GM23248 (cell line): ENCODE measurements at regions not wholly inside any gene's neighbourhood (a gene's known extent, or its start where the extent isn't known, plus 50 kb on each side); places are given as distances from the start of the nearest gene placed in this dataset.

Experiments
- DNase-seq: peaks from one replicate; pipeline ENCODE4 v3.0.0-alpha.2; 2015
- H2AFZ ChIP-seq: fragments of 200-600 bp; sonication (generic); 2 replicates; pipeline ENCODE4 v1.6.1; 2016; ENCODE audit warnings: antibody characterized with exemption
- H3F3A ChIP-seq: fragments of 200-600 bp; sonication (generic); 2 replicates; pipeline ENCODE4 v1.6.1; 2016; ENCODE audit warnings: mild to moderate bottlenecking, antibody characterized with exemption, mixed run types; ENCODE audit not compliant: insufficient read depth
- H3K27ac ChIP-seq: fragments of 200-600 bp; sonication (generic); 2 replicates; pipeline ENCODE4 v1.5.1; 2016; ENCODE audit warnings: mild to moderate bottlenecking
- H3K27me3 ChIP-seq: fragments of 200-600 bp; sonication (generic); replicated peaks from 2 replicates; pipeline ENCODE4 v1.6.1; 2016; ENCODE audit warnings: mild to moderate bottlenecking; ENCODE audit not compliant: insufficient read depth
- H3K36me3 ChIP-seq: fragments of 200-600 bp; sonication (generic); 2 replicates; pipeline ENCODE4 v1.6.1; 2016; ENCODE audit warnings: low read depth, mild to moderate bottlenecking
- H3K4me1 ChIP-seq: fragments of 200-600 bp; sonication (generic); 2 replicates; pipeline ENCODE4 v1.6.1; 2016; ENCODE audit warnings: mild to moderate bottlenecking; ENCODE audit not compliant: insufficient read depth
- H3K4me2 ChIP-seq: fragments of 200-600 bp; sonication (generic); one replicate; pipeline ENCODE4 v1.6.1; 2016; ENCODE audit warnings: mild to moderate bottlenecking; ENCODE audit not compliant: unreplicated experiment
- H3K4me3 ChIP-seq: fragments of 200-600 bp; sonication (generic); 2 replicates; pipeline ENCODE4 v1.5.1; 2016; ENCODE audit warnings: mild to moderate bottlenecking
- H3K79me2 ChIP-seq: fragments of 200-600 bp; sonication (generic); 2 replicates; pipeline ENCODE4 v1.6.1; 2016; ENCODE audit warnings: mild to moderate bottlenecking; ENCODE audit not compliant: insufficient read depth
- H3K9ac ChIP-seq: fragments of 200-600 bp; sonication (generic); 2 replicates; pipeline ENCODE4 v1.6.1; 2016; ENCODE audit warnings: mild to moderate bottlenecking
- H3K9me2 ChIP-seq: fragments of 200-600 bp; sonication (generic); 2 replicates; pipeline ENCODE4 v1.6.1; 2016; ENCODE audit warnings: mixed run types, mild to moderate bottlenecking, moderate library complexity; ENCODE audit not compliant: insufficient read depth
- H3K9me3 ChIP-seq: fragments of 200-600 bp; sonication (generic); one replicate; pipeline ENCODE4 v1.6.1; 2017; ENCODE audit warnings: low read depth
- H4K20me1 ChIP-seq: fragments of 200-600 bp; sonication (generic); 2 replicates; pipeline ENCODE4 v1.6.0; 2016; ENCODE audit not compliant: insufficient read depth
- EZH2 ChIP-seq: fragments of 200-600 bp; sonication (generic); IDR thresholded peaks from 2 replicates; pipeline ENCODE4 v1.6.1; 2018; ENCODE audit warnings: antibody characterized with exemption, mild to moderate bottlenecking; ENCODE audit not compliant: insufficient read depth, poor library complexity, severe bottlenecking
- EZH2phosphoT487 ChIP-seq: fragments of 200-600 bp; sonication (generic); IDR thresholded peaks from 2 replicates; pipeline ENCODE4 v1.6.1; 2018; ENCODE audit warnings: antibody characterized with exemption, moderate library complexity, mild to moderate bottlenecking, low read depth; ENCODE audit not compliant: insufficient read depth
- WGBS, 2 experiments: methylation state at CpG; one replicate each; pipeline ENCODE4 v1.1.6; 2015 to 2017; ENCODE audit warnings: low lambda C conversion rate in 2 of 2, low coverage in 1 of 2; ENCODE audit errors: missing lambda C conversion rate in 2 of 2; 5-methylcytosine and 5-hydroxymethylcytosine counted together
- in situ Hi-C: fragments of 300-500 bp; cut with MboI; formaldehyde crosslinking; loops from 2 replicates; pipeline ENCODE4 v1.15.0; 2020

- H3K27me3 ChIP-seq = no peaks in the 10 kb centered on the region
- 44 to 46% methylated on average over 4 of the region's 4 CpGs for WGBS, 2 experiments
- in situ Hi-C loops = no loop called here
- H3K9ac ChIP-seq = no peak overlapping the region
- H3K4me3 ChIP-seq = no peak overlapping the region
- no peaks in the 10 kb centered on the region for H4K20me1 ChIP-seq
- no peaks in the 10 kb centered on the region for H3K36me3 ChIP-seq
- H3K79me2 ChIP-seq = no peaks in the 10 kb centered on the region
- no peaks in the 10 kb centered on the region for H3K4me1 ChIP-seq
- H3K4me2 ChIP-seq = no peak overlapping the region
- H2AFZ ChIP-seq = no peak overlapping the region
- DNase-seq = no peak
- H3K9me3 ChIP-seq = no peaks in the 10 kb centered on the region
- H3K9me2 ChIP-seq = no peaks in the 10 kb centered on the region
- TF ChIP-seq EZH2phosphoT487 = no peak
- TF ChIP-seq EZH2 = no peak
- H3K27ac ChIP-seq = no peak overlapping the region
- H3F3A ChIP-seq = no peaks in the 10 kb centered on the region
Measured at GRCh38 chr3:106936337-106936736, 440.9 kb upstream of the CCDC54 start.

- Histone ChIP-seq H3F3A (peaks cover 5% of the 10 kb centered on the region; the same call in 1 of the 2 replicates), H3K4me3 (no peak overlapping the region), H3K9ac (no peak overlapping the region), H3K79me2 (no peaks in the 10 kb centered on the region), H3K27me3 (no peaks in the 10 kb centered on the region), H4K20me1 (no peaks in the 10 kb centered on the region), H2AFZ (peak overlapping the region; percentile 25; the same call in 1 of the 2 replicates), H3K9me3 (no peaks in the 10 kb centered on the region), H3K4me1 (peaks cover 12% of the 10 kb centered on the region; the same call in 1 of the 2 replicates), H3K9me2 (no peaks in the 10 kb centered on the region), H3K4me2 (no peak overlapping the region), H3K27ac (no peak overlapping the region), H3K36me3 (no peaks in the 10 kb centered on the region)
- in situ Hi-C loops = no loop called here
- no peak for DNase-seq
- TF ChIP-seq EZH2 (no peak), EZH2phosphoT487 (no peak)
- WGBS, 2 experiments = 23 to 30% methylated on average over 3 of the region's 3 CpGs
Measured at GRCh38 chr3:106942051-106942450, 435.2 kb upstream of the CCDC54 start.

GRCh38 chr3:106943071-106943470, 434.2 kb upstream of the CCDC54 start:
- H3K9me3 ChIP-seq = no peaks in the 10 kb centered on the region
- no peaks in the 10 kb centered on the region for H3K36me3 ChIP-seq
- no peaks in the 10 kb centered on the region for H3K9me2 ChIP-seq
- no peak overlapping the region for H3K9ac ChIP-seq
- no peaks in the 10 kb centered on the region for H3K79me2 ChIP-seq
- H3K4me3 ChIP-seq = no peak overlapping the region
- DNase-seq = peak; percentile 43
- no peak overlapping the region for H3K4me2 ChIP-seq
- peaks cover 5% of the 10 kb centered on the region; the same call in 1 of the 2 replicates for H3F3A ChIP-seq
- H3K27me3 ChIP-seq = no peaks in the 10 kb centered on the region
- H4K20me1 ChIP-seq = no peaks in the 10 kb centered on the region
- H3K27ac ChIP-seq = no peak overlapping the region
- in situ Hi-C loops = no loop called here
- peaks cover 12% of the 10 kb centered on the region; the same call in 1 of the 2 replicates for H3K4me1 ChIP-seq
- H2AFZ ChIP-seq = peak overlapping the region; percentile 31
- TF ChIP-seq EZH2phosphoT487 (no peak), EZH2 (no peak)

- Histone ChIP-seq H3K9me2 (no peaks in the 10 kb centered on the region), H3K79me2 (no peaks in the 10 kb centered on the region), H3K4me3 (no peak overlapping the region), H3K27ac (peak overlapping the region; percentile 33; the same call in 1 of the 2 replicates), H3K36me3 (no peaks in the 10 kb centered on the region), H4K20me1 (no peaks in the 10 kb centered on the region), H3K4me2 (no peak overlapping the region), H3K9ac (no peak overlapping the region), H3K4me1 (peaks cover 12% of the 10 kb centered on the region; the same call in 1 of the 2 replicates), H3K27me3 (no peaks in the 10 kb centered on the region), H3F3A (peaks cover 5% of the 10 kb centered on the region; the same call in 1 of the 2 replicates), H2AFZ (peak overlapping the region; percentile 39), H3K9me3 (no peaks in the 10 kb centered on the region)
- peak; percentile 79 for DNase-seq
- TF ChIP-seq EZH2 (no peak), EZH2phosphoT487 (no peak)
- in situ Hi-C loops = no loop called here
- 47 to 51% methylated on average over 6 of the region's 6 CpGs for WGBS, 2 experiments
Measured at GRCh38 chr3:106945435-106945834, 431.8 kb upstream of the CCDC54 start.

GRCh38 chr3:106946866-106947265, 430.4 kb upstream of the CCDC54 start:
- Histone ChIP-seq H3K9me3 (no peaks in the 10 kb centered on the region), H3K9me2 (no peaks in the 10 kb centered on the region), H3K4me3 (no peak overlapping the region), H3K4me1 (peaks cover 12% of the 10 kb centered on the region; the same call in 1 of the 2 replicates), H4K20me1 (no peaks in the 10 kb centered on the region), H3F3A (peaks cover 5% of the 10 kb centered on the region; the same call in 1 of the 2 replicates), H2AFZ (peak overlapping the region; percentile 60), H3K27me3 (no peaks in the 10 kb centered on the region), H3K36me3 (no peaks in the 10 kb centered on the region), H3K27ac (no peak overlapping the region), H3K4me2 (no peak overlapping the region), H3K9ac (no peak overlapping the region), H3K79me2 (no peaks in the 10 kb centered on the region)
- in situ Hi-C loops = no loop called here
- TF ChIP-seq EZH2 (no peak), EZH2phosphoT487 (no peak)
- no peak for DNase-seq
- WGBS, 2 experiments = 21% methylated on average over 3 of the region's 3 CpGs
